Prostate gland (tissue), 2 donors: ENCODE measurements at regions not wholly inside any gene's neighbourhood (a gene's known extent, or its start where the extent isn't known, plus 50 kb on each side); places are given as distances from the start of the nearest gene placed in this dataset.

Experiments used
- POLR2A ChIP-seq: fragments of 450-650 bp; IDR thresholded peaks from one replicate; pipeline ENCODE4 v1.6.1; 2016; ENCODE audit warnings: antibody characterized with exemption, mild to moderate bottlenecking
- POLR2AphosphoS5 ChIP-seq: sonication (generic); formaldehyde crosslinking; IDR thresholded peaks from one replicate; pipeline ENCODE4 v1.6.1; 2017; ENCODE audit warnings: antibody characterized with exemption
- TF ChIP-seq, protein P1 (sequence below), 4 experiments: fragments of 200-600 bp in 2 of 4; fragments of 450-650 bp in 2 of 4; sonication (generic) in 2 of 4; IDR thresholded peaks; 1 replicate in 3 of 4; 2 replicates in 1 of 4; pipeline ENCODE4 v1.5.1; 2016 to 2019; ENCODE audit warnings: antibody characterized with exemption in 4 of 4, mild to moderate bottlenecking in 2 of 4, moderate library complexity in 2 of 4

GRCh38 chr10:36597756-36598320 is 527.6 kb upstream of the ANKRD30A start:
- TF ChIP-seq, protein P1, sequence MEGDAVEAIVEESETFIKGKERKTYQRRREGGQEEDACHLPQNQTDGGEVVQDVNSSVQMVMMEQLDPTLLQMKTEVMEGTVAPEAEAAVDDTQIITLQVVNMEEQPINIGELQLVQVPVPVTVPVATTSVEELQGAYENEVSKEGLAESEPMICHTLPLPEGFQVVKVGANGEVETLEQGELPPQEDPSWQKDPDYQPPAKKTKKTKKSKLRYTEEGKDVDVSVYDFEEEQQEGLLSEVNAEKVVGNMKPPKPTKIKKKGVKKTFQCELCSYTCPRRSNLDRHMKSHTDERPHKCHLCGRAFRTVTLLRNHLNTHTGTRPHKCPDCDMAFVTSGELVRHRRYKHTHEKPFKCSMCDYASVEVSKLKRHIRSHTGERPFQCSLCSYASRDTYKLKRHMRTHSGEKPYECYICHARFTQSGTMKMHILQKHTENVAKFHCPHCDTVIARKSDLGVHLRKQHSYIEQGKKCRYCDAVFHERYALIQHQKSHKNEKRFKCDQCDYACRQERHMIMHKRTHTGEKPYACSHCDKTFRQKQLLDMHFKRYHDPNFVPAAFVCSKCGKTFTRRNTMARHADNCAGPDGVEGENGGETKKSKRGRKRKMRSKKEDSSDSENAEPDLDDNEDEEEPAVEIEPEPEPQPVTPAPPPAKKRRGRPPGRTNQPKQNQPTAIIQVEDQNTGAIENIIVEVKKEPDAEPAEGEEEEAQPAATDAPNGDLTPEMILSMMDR (IDR thresholded peaks at IDR 0.05), result no peak
- TF ChIP-seq POLR2AphosphoS5 (no peak), POLR2A (no peak)
